Astrocyte (in vitro differentiated cells and primary cell): ENCODE measurements at regions not wholly inside any gene's neighbourhood (a gene's known extent, or its start where the extent isn't known, plus 50 kb on each side); places are given as distances from the start of the nearest gene placed in this dataset.

Experiments used
- CTCF ChIP-seq: IDR thresholded peaks from 2 replicates; pipeline ENCODE4 v1.5.1; 2011; ENCODE audit warnings: low read depth, mild to moderate bottlenecking, inconsistent platforms, low read length, moderate library complexity; ENCODE audit not compliant: insufficient read depth
- EZH2 ChIP-seq: IDR thresholded peaks from 2 replicates; pipeline ENCODE4 v1.6.1; 2012; ENCODE audit warnings: mild to moderate bottlenecking, low read length, inconsistent platforms; ENCODE audit not compliant: insufficient read depth

- TF ChIP-seq CTCF (no peak), EZH2 (no peak)
Observed at GRCh38 chr18:72601944-72602343, 57.8 kb upstream of the CBLN2 start.
